ENCODE measurements at regions not wholly inside any gene's neighbourhood (a gene's known extent, or its start where the extent isn't known, plus 50 kb on each side); places are given as distances from the start of the nearest gene placed in this dataset.

DNA sequence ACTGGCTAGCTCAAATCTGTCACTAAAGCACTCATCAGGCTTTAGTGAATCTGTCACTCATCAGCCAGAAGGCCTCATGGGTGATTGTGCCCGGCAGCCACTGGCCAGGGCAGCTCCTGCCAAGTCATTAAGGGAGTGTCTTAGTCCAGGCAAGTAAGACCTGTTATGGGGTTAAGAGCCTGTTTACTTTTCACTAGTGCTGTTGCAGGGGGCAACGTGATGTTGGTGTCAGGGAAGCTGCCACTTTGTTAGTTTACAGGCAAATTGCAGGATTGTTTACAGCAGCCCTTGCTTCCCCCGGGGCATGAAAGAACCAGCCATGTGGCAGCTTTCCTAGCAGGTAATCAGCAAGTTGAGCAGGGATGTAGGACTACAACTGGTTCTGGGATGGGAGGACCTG, 155.6 kb upstream of the NCAM1 start:
- Histone ChIP-seq H3K36me3 (no peaks in the 10 kb centered on the region), H3K4me1 (peaks cover 0 to 24% (median 0%) of the 10 kb centered on the region in 12 donors), H3K27ac (no peak overlapping the region), H3K27me3 (no peaks in the 10 kb centered on the region), H3K9me3 (no peaks in the 10 kb centered on the region), H3K4me3 (no peak overlapping the region)
- intact Hi-C loops (cut with DNase I): loop anchor here in 1 of 10 donors (10.0 kb wide), 1 partner anchor 201 kb away; no protein-coding TSS in a partner anchor
- DNase-seq (peak in 1 of 5 donors; percentile 66), ATAC-seq (peak in 3 of 4 donors; percentile 51 to 81 (median 61))
- TF ChIP-seq, protein P1, sequence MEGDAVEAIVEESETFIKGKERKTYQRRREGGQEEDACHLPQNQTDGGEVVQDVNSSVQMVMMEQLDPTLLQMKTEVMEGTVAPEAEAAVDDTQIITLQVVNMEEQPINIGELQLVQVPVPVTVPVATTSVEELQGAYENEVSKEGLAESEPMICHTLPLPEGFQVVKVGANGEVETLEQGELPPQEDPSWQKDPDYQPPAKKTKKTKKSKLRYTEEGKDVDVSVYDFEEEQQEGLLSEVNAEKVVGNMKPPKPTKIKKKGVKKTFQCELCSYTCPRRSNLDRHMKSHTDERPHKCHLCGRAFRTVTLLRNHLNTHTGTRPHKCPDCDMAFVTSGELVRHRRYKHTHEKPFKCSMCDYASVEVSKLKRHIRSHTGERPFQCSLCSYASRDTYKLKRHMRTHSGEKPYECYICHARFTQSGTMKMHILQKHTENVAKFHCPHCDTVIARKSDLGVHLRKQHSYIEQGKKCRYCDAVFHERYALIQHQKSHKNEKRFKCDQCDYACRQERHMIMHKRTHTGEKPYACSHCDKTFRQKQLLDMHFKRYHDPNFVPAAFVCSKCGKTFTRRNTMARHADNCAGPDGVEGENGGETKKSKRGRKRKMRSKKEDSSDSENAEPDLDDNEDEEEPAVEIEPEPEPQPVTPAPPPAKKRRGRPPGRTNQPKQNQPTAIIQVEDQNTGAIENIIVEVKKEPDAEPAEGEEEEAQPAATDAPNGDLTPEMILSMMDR (IDR thresholded peaks at IDR 0.05): no peak
- TF ChIP-seq POLR2A (IDR thresholded peaks at IDR 0.05): no peak
- 13 to 29% (median 25%) methylated on average over 3 of the region's 3 CpGs for WGBS, 4 donors

GRCh38 chr11:112806256-112806655, 155.0 kb upstream of the NCAM1 start:
- Histone ChIP-seq H3K36me3 (no peaks in the 10 kb centered on the region), H3K27me3 (no peaks in the 10 kb centered on the region), H3K4me1 (peaks cover 0 to 21% (median 0%) of the 10 kb centered on the region in 12 donors), H3K4me3 (no peak overlapping the region), H3K9me3 (peaks cover 0 to 5% (median 0%) of the 10 kb centered on the region in 12 donors), H3K27ac (no peak overlapping the region)
- TF ChIP-seq, protein P1 (IDR thresholded peaks at IDR 0.05): no peak
- TF ChIP-seq POLR2A (IDR thresholded peaks at IDR 0.05): no peak
- intact Hi-C loops (cut with DNase I): loop anchor here in 1 of 10 donors (10.0 kb wide), 1 partner anchor 201 kb away; no protein-coding TSS in a partner anchor
- ATAC-seq (no peak), DNase-seq (no peak)

DNA sequence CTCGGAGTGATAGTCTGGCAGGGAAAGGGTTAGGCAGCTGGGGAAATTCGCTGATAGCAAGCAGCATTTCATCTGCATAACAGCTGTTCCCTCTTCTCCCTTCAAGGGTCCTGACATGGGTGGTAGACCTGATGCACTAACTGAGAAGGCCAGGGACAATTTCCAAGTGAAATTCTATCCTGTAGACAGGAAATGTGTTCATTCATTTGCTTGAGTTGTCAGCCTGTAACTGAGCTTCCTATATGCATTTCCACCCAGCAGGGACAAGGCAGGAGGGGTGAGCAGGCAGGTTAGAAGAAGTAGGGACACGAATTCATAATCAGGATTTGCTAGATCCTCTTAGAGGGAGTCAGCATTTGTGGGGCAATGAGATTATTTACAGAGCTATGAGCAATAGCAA, 154.3 kb upstream of the NCAM1 start:
- 35 to 42% (median 36%) methylated on average over 3 of the region's 3 CpGs for WGBS, 4 donors
- Histone ChIP-seq H3K4me3 (no peak overlapping the region), H3K27me3 (no peaks in the 10 kb centered on the region), H3K36me3 (no peaks in the 10 kb centered on the region), H3K9me3 (peaks cover 0 to 5% (median 0%) of the 10 kb centered on the region in 12 donors), H3K4me1 (peaks cover 0 to 15% (median 0%) of the 10 kb centered on the region in 12 donors), H3K27ac (no peak overlapping the region)
- no peak for ATAC-seq
- intact Hi-C loops (cut with DNase I): loop anchor here in 1 of 10 donors (10.0 kb wide), 1 partner anchor 202 kb away; no protein-coding TSS in a partner anchor
- no peak for TF ChIP-seq POLR2A (IDR thresholded peaks at IDR 0.05)
- TF ChIP-seq, protein P1 (IDR thresholded peaks at IDR 0.05): no peak
- no peak for DNase-seq

GRCh38 chr11:112809429-112809828, 151.8 kb upstream of the NCAM1 start:
- no peak for DNase-seq
- no peak for TF ChIP-seq POLR2A (IDR thresholded peaks at IDR 0.05)
- TF ChIP-seq, protein P1 (IDR thresholded peaks at IDR 0.05): no peak
- no peak overlapping the region for H3K4me3 ChIP-seq
- H3K27ac ChIP-seq: peak overlapping the region in 1 of 12 donors; percentile 75
- WGBS, 4 donors: 50 to 60% (median 57%) methylated on average over 2 of the region's 2 CpGs
- peaks cover 0 to 5% (median 0%) of the 10 kb centered on the region in 12 donors for H3K9me3 ChIP-seq
- peaks cover 0 to 12% (median 0%) of the 10 kb centered on the region in 12 donors for H3K4me1 ChIP-seq
- no peaks in the 10 kb centered on the region for H3K27me3 ChIP-seq
- intact Hi-C loops (cut with DNase I): loop anchor here in 1 of 10 donors (10.0 kb wide), 1 partner anchor 205 kb away; no protein-coding TSS in a partner anchor
- no peaks in the 10 kb centered on the region for H3K36me3 ChIP-seq
- ATAC-seq: no peak
